Fibroblast of pulmonary artery (primary cell): ENCODE measurements at regions not wholly inside any gene's neighbourhood (a gene's known extent, or its start where the extent isn't known, plus 50 kb on each side); places are given as distances from the start of the nearest gene placed in this dataset.
A peak's percentile ranks its signal among the peaks of the same experiment; 100 is the strongest.

Experiments used
- DNase-seq: peaks from one replicate; pipeline ENCODE4 v3.0.0-alpha.2; 2010; ENCODE audit warnings: low read depth
- H3K4me3 ChIP-seq: replicated peaks from 2 replicates; pipeline ENCODE4 v1.5.1; 2011; ENCODE audit warnings: low read depth, mild to moderate bottlenecking, control low read depth, low read length, moderate library complexity
- CTCF ChIP-seq: IDR thresholded peaks from 2 replicates; pipeline ENCODE4 v1.5.1; 2011; ENCODE audit warnings: mild to moderate bottlenecking, control low read depth, low read length, inconsistent platforms; ENCODE audit errors: missing control alignments

- no peak for TF ChIP-seq CTCF
- no peak for DNase-seq
- no peak overlapping the region for H3K4me3 ChIP-seq
Observed at GRCh38 chr6:80446454-80447045, 340.1 kb downstream of the BCKDHB start.

- TF ChIP-seq CTCF: no peak
Observed at GRCh38 chr6:80445751-80446150, 339.3 kb downstream of the BCKDHB start.

GRCh38 chr6:80442366-80442765, 335.9 kb downstream of the BCKDHB start:
- TF ChIP-seq CTCF: no peak
- DNase-seq: no peak
- no peak overlapping the region for H3K4me3 ChIP-seq

More at GRCh38 chr6:80445751-80446150, 339.3 kb downstream of the BCKDHB start:
- no peak overlapping the region for H3K4me3 ChIP-seq
- no peak for DNase-seq

GRCh38 chr6:80441131-80441530, 334.7 kb downstream of the BCKDHB start:
- H3K4me3 ChIP-seq: no peak overlapping the region
- no peak for TF ChIP-seq CTCF
- no peak for DNase-seq

- DNase-seq: no peak
- H3K4me3 ChIP-seq: no peak overlapping the region
- no peak for TF ChIP-seq CTCF
Observed at GRCh38 chr6:80440496-80441115, 334.1 kb downstream of the BCKDHB start.

- TF ChIP-seq CTCF: no peak
Observed at GRCh38 chr6:80439721-80440470, 333.4 kb downstream of the BCKDHB start.

More at GRCh38 chr6:80439721-80440470, 333.4 kb downstream of the BCKDHB start:
- no peak overlapping the region for H3K4me3 ChIP-seq
- peak; percentile 21 for DNase-seq
